ENCODE measurements at regions not wholly inside any gene's neighbourhood (a gene's known extent, or its start where the extent isn't known, plus 50 kb on each side); places are given as distances from the start of the nearest gene placed in this dataset.

DNA sequence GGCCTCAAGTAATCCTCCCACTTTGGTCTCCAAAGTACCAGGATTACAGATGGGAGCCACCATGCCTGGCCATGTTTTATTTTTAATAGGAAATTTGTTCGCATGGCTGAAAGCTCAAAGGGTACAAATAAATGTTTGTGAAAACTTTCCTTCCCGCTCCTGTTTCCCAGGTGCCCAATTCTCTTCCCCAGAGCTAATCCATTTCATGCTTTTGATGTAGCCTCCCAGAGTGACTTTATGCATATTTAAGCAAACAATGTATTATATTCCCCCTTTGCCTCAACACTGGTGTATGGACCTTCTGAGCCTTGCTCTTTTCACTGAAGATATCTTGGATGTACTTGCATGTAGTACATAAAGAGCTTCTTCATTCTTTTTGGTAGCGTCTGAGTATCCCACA lies 52.5 kb upstream of the ITSN2 start:
- no peak for TF ChIP-seq GATA2 (IDR thresholded peaks at IDR 0.05; ENCODE audit: low read depth, low read length)
- no peak for TF ChIP-seq GATA3 (IDR thresholded peaks at IDR 0.05; ENCODE audit: low read depth, low read length)

DNA sequence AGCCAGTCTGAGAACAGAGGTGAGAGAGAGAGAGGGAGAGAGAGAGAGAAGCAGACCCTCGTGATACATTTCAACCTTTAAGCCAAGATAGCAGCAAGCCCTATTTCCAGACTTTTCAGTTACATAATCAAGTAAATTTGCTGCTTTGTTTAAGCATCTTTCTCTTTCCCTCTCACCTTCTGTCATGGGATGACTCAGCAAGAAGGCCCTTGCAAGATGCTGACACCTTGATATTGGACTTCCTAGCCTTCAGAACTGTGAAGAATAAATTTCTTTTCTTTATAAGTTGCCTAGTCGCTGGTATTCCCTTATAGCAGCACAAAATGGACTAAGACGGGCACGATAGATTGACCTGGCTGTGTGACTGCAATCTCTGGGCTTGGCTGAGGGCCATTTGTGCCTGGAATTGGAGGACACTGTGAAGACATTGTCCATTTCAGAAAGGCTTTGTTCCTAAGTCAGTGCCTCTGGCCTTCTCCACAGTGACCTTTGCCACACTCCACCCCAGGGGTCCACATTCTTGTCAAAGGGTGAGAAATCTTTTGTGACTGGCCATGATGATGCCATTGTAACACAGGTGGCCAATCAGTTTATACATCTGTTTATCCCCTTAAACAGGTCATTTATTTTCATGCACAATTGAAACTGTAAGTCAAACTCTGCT lies 51.3 kb upstream of the ITSN2 start:
- TF ChIP-seq GATA3 (IDR thresholded peaks at IDR 0.05; ENCODE audit: low read depth, low read length) = no peak
- TF ChIP-seq GATA2 (IDR thresholded peaks at IDR 0.05; ENCODE audit: low read depth, low read length) = no peak

DNA sequence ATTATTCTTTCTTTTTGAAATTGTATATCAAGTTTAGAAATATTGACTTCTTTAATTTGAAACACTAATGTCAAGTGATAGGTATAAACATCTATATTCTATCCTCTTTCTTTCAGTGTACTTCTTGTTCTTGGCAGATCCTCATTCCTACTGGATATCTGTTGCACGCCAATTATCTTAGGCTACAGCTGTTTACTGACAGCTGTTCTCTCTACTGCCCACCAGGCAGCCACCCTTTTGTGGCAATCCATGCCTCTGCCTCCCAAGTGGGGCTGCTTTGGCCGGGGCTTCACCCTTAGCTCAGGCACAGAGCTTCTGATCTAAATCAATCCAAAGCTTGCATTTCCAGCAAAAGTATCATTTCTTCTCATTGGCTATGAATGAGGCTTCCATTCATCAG lies 50.6 kb upstream of the ITSN2 start:
- no peak for TF ChIP-seq GATA3 (IDR thresholded peaks at IDR 0.05; ENCODE audit: low read depth, low read length)
- TF ChIP-seq GATA2 (IDR thresholded peaks at IDR 0.05; ENCODE audit: low read depth, low read length) = no peak

DNA sequence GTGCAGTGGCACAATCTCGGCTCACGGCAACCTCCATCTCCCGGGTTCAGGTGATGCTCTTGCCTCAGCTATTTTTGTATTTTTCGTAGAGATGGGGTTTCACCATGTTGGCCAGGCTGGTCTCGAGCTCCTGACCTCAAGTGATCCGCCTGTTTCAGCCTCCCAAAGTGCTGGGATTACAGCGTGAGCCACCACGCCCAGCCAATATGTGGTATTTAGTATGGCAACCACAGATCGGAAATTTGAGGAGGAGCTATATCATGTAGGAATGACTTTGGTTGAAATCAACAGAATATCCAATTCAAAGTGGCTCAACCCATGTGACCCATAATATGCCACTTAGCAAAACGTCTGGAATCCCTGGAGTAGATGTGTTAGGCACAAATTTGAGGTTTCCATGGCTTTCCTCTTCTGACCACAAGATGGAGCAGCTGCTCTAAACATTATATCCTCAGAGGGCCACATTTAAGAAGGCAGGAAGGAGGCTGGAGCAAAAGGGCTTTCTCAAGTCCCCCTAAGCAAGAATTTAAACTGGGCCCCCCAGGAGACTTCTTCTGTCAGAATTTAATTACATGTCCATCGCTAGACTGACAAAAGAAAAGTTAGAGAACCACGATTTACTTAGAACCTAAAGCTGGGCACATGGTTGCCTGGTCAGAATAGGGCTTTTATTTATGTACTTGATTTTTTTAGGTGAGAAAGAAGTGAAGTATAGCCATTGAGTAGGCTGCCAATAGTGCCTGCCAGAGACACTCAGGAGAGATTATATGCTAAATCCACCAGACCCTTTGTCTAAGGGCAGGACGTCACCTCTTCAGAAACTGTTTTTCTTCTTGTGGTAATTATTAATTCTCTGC lies 49.6 kb upstream of the ITSN2 start:
- TF ChIP-seq GATA3 (IDR thresholded peaks at IDR 0.05; ENCODE audit: low read depth, low read length) = no peak
- TF ChIP-seq GATA2 (IDR thresholded peaks at IDR 0.05; ENCODE audit: low read depth, low read length) = no peak
